ENCODE measurements at regions not wholly inside any gene's neighbourhood (a gene's known extent, or its start where the extent isn't known, plus 50 kb on each side); places are given as distances from the start of the nearest gene placed in this dataset.

DNA sequence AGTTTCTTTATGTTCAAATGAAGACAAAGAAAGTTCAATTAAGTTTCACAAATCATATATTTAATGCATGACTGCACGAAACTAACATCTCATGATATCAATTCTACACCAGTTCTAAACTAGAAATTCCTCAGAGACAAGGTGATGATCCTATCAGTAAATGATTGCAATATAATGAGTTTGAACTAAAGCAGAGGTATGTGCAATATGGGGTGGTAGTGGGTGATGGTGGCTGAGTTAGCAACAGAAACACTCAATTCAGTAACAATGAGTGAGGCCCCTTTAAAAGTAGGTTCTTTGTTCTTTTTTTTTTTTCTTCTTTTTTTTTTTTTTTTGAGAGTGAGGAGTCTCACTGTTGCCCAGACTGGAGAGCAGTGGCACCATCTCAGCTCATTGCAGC lies 1551.7 kb upstream of the GOT2 start:
- TF ChIP-seq, protein P1, sequence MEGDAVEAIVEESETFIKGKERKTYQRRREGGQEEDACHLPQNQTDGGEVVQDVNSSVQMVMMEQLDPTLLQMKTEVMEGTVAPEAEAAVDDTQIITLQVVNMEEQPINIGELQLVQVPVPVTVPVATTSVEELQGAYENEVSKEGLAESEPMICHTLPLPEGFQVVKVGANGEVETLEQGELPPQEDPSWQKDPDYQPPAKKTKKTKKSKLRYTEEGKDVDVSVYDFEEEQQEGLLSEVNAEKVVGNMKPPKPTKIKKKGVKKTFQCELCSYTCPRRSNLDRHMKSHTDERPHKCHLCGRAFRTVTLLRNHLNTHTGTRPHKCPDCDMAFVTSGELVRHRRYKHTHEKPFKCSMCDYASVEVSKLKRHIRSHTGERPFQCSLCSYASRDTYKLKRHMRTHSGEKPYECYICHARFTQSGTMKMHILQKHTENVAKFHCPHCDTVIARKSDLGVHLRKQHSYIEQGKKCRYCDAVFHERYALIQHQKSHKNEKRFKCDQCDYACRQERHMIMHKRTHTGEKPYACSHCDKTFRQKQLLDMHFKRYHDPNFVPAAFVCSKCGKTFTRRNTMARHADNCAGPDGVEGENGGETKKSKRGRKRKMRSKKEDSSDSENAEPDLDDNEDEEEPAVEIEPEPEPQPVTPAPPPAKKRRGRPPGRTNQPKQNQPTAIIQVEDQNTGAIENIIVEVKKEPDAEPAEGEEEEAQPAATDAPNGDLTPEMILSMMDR (IDR thresholded peaks at IDR 0.05), result no peak
- TF ChIP-seq POLR2A (IDR thresholded peaks at IDR 0.05), result no peak
- no peaks in the 10 kb centered on the region for H3K9me3 ChIP-seq
- no peaks in the 10 kb centered on the region for H3K36me3 ChIP-seq
- intact Hi-C loops (cut with DNase I), result no loop called here
- DNase-seq, result no peak
- WGBS, 3 donors, result 66 to 78% (median 74%) methylated on average over 1 of the region's 1 CpG
- H3K4me3 ChIP-seq, result no peak overlapping the region
- H3K27ac ChIP-seq, result no peak overlapping the region
- H3K27me3 ChIP-seq, result no peaks in the 10 kb centered on the region
- H3K4me1 ChIP-seq (ENCODE audit: insufficient read depth), result no peaks in the 10 kb centered on the region

DNA sequence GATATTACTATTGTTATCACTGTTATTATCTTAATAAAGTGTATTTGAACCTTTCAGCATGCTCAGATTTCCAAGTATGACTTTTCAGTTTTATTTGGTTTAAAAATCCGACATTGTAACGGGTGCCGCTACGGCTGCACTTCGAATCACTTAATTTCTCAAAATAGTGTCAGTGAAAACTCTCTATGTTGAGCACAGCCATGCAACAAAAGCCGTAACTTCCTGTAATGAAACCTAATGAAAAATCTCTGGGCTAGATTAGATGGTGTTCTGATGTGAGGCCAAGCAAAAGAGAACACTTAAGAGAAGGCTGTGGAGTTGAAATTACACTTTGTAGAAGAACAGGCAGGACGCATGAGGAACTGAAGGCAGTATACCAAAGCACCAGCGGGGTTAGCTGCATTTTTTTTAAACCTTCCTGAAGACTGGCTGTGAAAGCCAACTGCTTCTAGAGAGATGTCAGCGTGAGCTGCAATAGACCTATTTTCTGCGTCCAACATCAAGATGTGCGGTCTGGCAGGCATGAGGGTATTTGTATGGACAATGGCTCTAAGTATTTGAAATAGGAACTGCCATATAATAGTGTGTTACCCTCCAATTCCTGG lies 1545.0 kb upstream of the GOT2 start:
- H3K9me3 ChIP-seq, result no peaks in the 10 kb centered on the region
- H3K27me3 ChIP-seq, result no peaks in the 10 kb centered on the region
- no peak overlapping the region for H3K27ac ChIP-seq
- H3K4me1 ChIP-seq (ENCODE audit: insufficient read depth), result no peaks in the 10 kb centered on the region
- H3K36me3 ChIP-seq, result no peaks in the 10 kb centered on the region
- 90 to 91% (median 90%) methylated on average over 11 of the region's 11 CpGs for WGBS, 3 donors
- no peak for DNase-seq
- TF ChIP-seq, protein P1 (IDR thresholded peaks at IDR 0.05), result no peak
- TF ChIP-seq POLR2A (IDR thresholded peaks at IDR 0.05) (no peak), EP300 (IDR thresholded peaks at IDR 0.05) (no peak)
- intact Hi-C loops (cut with DNase I), result no loop called here
- no peak overlapping the region for H3K4me3 ChIP-seq

DNA sequence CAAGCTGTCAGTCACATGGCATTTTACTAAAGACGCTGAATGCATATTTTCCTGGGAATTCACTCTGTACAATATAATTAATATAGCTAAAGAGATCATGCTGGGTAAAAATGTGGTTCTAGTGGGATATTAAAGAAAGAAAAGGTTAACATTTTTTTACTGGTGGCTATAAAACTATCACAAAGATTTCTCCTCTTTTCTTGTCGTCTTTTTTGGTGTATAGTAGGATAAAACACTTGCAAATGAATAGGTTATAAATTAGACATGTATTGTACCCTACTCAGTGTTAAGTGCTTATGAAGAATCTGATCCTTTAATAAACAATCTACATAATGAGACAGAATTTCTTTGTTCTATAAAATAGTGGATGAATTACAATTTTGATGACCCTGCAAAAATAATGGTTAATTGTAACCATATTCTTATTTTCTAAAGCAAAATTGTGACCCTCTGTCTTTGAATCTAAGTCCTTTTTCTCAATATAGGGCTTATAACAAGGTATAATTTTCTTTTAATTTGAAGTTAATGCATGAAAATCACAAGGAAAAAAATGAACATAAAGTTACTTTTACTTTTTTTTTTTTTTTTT lies 1540.4 kb upstream of the GOT2 start:
- Histone ChIP-seq H3K4me1 (ENCODE audit: insufficient read depth) (no peaks in the 10 kb centered on the region), H3K27ac (no peak overlapping the region), H3K36me3 (no peaks in the 10 kb centered on the region), H3K9me3 (no peaks in the 10 kb centered on the region), H3K27me3 (no peaks in the 10 kb centered on the region), H3K4me3 (no peak overlapping the region)
- DNase-seq, result no peak
- intact Hi-C loops (cut with DNase I), result no loop called here
- TF ChIP-seq POLR2A (IDR thresholded peaks at IDR 0.05) (no peak), EP300 (IDR thresholded peaks at IDR 0.05) (no peak)
- TF ChIP-seq, protein P1 (IDR thresholded peaks at IDR 0.05), result no peak
- WGBS, 3 donors, result 63 to 68% (median 65%) methylated on average over 2 of the region's 2 CpGs

DNA sequence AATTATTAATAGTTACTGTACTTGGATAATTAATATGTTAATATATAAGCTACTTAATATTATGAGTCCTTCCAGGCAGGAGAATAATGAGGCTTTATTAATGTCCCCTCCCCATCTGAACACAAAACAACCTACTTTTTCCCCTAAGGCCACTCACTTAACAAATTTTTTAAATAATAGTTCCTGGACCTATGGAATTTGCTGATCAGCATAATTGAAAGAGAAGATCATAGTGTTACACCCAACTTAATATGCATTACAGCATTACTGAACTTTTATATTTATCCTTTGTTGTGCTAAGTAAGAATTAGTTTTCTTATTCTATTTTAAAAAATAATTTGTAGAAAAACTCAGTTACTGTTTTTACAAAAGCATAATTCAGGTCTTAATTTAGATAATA lies 1537.7 kb upstream of the GOT2 start:
- no peak overlapping the region for H3K4me3 ChIP-seq
- no peak for TF ChIP-seq EP300 (IDR thresholded peaks at IDR 0.05)
- TF ChIP-seq POLR2A (IDR thresholded peaks at IDR 0.05), result no peak
- TF ChIP-seq, protein P1 (IDR thresholded peaks at IDR 0.05), result no peak
- no peaks in the 10 kb centered on the region for H3K36me3 ChIP-seq
- no peaks in the 10 kb centered on the region for H3K27me3 ChIP-seq
- H3K27ac ChIP-seq, result no peak overlapping the region
- H3K4me1 ChIP-seq (ENCODE audit: insufficient read depth), result no peaks in the 10 kb centered on the region
- no peak for DNase-seq
- no peaks in the 10 kb centered on the region for H3K9me3 ChIP-seq
- intact Hi-C loops (cut with DNase I), result no loop called here

All from ovary (tissue), 7 donors.